Left renal pelvis (tissue), 4 donors: ENCODE measurements at regions not wholly inside any gene's neighbourhood (a gene's known extent, or its start where the extent isn't known, plus 50 kb on each side); places are given as distances from the start of the nearest gene placed in this dataset.

Experiments used
- DNase-seq, 4 donors: peaks; one replicate each; pipeline ENCODE4 v3.0.0-alpha.2; 2013; ENCODE audit warnings: low read depth in 4 of 4, low spot score in 3 of 4

- no peak for DNase-seq
These were observed 816.3 kb upstream of the HS3ST1 start for GRCh38 chr4:12244973-12245372.

DNA sequence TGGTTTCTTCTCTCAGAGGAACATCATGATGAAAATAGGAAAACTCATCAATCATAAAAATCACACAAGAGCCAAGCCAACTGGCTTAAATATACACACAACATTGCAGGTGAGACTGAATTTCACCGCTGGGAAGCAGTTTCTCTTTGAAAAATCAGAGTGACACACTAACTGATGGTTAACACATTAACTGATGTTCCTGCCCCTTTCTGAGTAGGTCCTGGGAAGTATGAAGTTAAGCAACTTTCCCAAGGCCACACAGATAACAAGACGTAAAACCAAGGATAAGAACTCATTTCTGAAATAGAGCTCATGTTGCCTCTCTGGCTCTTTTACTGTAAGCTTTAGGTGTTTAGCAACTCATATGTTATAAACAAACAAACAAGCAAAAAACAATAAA lies 813.7 kb upstream of the HS3ST1 start:
- no peak for DNase-seq

DNA sequence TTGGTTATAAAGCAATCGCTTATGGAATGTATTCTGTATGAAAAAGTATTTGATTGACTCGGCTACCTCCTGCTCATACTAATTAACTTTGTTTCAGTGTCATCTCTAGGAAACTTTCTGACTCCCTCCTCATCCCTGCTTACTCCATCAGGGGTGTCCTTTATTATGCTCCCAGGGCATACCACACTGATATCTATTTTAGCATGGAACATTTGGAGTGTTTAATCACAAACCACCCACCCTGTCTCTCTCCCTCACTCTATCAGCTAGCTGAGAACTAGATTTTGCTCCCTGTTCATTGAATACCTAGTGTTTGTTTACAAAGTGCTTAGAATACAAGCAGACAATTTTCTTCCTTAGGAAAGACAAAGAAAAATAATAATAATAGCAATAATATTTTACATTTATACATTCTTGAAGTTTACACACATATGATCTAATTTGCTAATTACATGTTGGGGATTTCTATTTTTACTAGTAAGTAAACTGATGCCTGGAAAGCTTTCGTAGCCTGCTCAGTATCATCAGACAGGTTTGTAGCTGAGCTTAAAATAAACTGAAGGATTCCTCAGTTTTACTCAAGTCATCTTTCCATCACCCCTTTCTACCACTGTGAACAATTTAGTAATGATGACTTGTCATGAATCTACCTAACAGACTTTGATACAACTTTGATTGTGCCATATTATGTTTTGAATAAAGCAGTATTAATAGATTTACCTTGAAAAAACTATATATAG lies 811.4 kb upstream of the HS3ST1 start:
- no peak for DNase-seq

- no peak for DNase-seq
These were observed 802.4 kb upstream of the HS3ST1 start for GRCh38 chr4:12231098-12231497.

GRCh38 chr4:12221031-12221430 lies 792.3 kb upstream of the HS3ST1 start:
- no peak for DNase-seq

- DNase-seq: no peak
These were observed 782.9 kb upstream of the HS3ST1 start for GRCh38 chr4:12211636-12212035.

DNA sequence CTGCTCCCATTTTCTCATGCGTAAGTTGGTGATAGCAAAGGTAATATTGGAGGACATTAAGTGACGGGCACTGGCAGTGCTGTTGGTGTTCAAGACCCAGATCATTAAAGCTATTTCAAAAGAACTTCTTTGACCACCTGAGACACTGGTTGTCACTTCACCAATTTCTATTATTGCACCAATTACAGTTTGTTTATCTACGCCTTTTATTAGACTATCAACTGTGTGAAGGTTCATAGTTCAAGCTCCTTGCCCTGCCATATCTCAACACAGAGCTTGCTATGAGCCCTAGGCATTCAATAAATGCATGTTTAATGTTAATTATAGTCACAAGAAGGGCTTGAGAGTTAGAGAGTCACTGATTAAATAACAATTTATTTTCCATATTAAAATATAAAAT lies 778.7 kb upstream of the HS3ST1 start:
- DNase-seq: no peak

- DNase-seq: no peak
These were observed 777.4 kb upstream of the HS3ST1 start for GRCh38 chr4:12206091-12206490.

DNA sequence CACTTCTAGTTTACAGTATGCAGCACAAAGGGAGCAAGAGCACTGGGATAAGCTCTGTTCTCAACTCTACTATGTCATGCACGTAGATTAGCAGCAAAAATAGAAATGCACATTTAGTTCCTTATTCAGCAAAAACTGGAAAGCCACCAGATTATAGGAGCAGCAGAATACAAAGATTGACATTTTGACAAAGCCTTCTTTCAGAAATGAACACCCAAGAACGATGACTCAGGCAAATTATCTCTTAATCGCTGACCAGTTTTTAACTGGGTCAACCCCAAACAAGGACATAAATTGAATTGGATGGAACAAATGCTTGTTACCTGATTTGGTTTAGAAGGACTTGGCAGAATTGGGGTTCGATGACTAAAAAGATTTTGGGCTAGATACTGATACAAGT lies 775.3 kb upstream of the HS3ST1 start:
- DNase-seq: no peak

- no peak for DNase-seq
These were observed 771.5 kb upstream of the HS3ST1 start for GRCh38 chr4:12200226-12200625.

DNA sequence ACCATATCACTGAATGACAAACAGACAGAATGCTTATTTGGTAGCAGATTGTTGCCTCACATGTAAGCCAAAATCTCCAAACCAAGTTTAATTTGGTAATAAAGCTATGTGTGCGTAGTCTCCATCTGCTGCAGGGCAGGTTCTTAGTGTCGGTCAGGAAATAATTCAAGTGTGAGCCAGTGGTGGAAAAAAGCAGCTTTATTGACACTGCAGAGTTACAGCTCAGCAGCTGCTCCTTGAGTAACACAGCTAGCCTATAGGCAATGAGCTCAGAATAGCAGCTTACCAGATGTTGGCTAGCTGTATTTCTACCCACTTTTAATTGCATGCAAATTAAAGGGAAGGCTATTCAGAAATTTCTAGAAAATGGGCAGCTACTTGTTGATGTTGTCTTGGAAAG lies 757.8 kb upstream of the HS3ST1 start:
- no peak for DNase-seq

DNA sequence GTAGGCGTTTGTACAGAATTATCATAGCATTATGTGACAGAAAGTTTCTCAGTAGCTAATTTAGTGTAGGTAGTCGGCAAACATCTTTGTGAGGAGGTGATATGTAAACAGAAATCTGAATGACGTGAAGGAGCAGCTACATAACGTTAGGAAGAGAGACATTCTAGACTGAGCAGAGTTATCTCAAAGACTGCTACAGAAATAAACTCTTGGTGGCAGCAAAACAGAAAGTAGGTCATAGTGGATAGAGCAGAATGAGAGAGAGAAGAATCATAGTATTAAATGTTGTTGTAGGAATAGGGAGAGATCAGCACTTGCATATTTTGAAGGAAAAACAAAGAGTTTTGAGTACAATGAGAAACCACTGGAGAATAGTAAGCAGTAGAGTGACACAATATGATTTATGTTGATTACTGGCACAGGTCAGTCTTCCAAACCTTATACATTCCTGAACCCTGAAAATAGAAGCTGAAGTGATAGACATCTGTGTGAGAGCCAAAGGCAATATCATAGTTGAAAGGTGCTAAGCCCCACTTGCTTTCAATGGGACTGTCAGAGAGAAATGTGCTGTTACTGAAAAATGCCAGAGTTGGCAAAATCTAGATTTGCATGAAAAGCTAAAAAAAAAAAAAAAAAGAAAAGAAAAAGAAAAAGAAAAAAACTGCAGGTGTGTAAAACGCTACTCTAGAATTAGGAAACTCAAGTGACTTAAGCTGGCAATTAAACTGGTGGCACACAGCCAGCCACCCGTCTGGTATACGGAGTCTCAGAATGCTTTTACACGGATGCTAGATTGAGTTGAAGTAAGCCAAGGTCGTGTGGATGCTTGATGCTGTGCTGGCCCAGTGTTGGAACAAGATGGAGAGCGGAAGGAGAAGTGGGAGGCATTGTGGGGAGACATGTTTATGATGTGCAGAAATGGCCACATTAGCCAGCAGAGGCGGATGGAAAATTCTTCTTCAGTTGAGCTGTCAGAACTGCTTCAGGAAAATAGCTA lies 750.2 kb upstream of the HS3ST1 start:
- peak in 1 of 4 donors; percentile 5 for DNase-seq

- no peak for DNase-seq
These were observed 748.7 kb upstream of the HS3ST1 start for GRCh38 chr4:12177416-12177815.

DNA sequence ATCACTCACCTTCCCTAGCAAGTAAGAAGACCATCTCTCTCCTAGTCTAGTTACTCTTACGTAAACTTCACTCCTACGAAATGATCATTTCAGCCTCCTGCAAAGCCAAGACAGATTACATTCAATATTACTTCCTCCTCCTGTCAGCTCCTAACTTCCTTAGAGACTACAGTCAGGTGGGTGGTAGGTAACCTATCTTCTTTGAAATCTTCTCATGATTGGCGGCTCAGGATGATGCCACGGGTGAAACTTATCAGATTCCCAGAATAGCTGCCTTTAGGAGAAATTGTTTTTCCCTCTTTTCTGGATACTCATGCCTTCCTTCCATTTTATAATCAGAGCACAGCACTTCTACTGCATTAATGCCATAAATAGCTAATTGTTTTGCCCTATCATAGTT lies 744.8 kb upstream of the HS3ST1 start:
- no peak for DNase-seq

DNA sequence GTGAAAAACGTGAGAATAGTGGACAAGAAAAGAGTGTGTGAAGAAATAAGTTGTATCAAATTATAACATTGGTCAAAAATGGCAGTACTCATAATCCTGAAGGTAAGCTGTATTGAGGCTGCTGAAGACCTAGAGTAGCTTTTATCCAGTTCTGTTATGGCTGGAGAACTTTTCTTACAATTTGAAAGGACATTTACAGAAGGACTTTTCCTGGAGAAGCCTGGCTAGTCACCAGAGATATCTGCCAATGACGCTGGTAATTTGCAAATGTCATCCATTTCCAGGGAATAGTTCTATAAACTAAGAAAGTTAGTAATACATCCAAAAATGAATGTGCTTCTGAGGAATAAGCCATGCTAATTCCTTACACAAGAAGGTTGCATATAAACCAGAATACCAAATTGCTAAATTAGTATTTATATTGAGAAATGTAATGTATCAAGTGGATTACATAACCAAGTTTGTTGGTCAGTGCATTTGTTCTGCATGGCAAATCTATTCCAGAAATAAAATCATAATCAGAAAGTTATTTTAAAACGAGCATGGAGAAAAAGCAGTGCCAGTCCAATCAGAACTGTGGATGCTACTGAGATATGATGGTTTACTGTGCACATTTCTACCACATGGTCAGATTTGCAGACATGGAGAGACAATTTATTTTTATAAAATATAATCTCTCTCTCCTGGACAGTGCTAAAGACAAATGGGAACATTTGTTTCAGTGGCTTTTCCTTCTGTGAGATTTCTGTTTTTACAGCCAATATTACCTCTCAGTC lies 743.7 kb upstream of the HS3ST1 start:
- DNase-seq: no peak

- no peak for DNase-seq
These were observed 741.6 kb upstream of the HS3ST1 start for GRCh38 chr4:12170308-12170707.

DNA sequence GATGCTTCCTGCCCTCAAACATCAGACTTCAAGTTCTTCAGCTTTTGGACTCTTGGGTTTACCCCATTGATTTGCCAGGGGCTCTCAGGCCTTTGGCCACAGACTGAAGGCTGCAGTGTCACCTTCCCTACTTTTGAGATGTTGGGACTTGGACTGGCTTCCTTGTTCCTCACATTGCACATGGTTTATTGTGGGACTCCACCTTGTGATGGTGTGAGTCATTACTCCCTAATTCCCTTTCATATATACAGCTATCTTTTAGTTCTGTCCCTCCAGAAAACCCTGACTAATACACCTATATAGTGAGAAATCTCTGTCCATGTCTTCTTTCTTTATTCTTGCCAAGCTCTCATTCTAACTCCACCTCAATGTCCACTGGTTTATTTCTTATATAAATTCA lies 736.9 kb upstream of the HS3ST1 start:
- DNase-seq: no peak

DNA sequence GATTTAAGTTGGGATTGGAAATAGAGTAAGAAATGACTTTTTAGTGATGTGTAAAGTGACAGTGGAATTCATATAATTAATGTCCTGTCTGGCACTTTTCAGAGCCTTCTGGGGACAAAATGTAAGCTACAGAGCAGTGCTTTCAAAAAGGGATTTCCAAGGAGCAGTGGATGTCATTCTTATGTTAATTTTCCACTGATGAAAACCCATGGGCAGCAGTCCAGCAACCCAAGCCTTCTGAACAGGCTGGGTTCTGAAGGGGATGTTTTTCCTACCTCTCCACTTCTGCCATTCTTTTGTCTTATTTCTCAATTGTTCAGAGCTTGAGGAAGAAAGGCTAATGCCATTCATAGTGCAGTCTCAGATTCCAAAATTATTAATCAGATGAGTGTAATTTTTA lies 717.6 kb upstream of the HS3ST1 start:
- DNase-seq: no peak

- no peak for DNase-seq
These were observed 717.1 kb upstream of the HS3ST1 start for GRCh38 chr4:12145768-12146167.

DNA sequence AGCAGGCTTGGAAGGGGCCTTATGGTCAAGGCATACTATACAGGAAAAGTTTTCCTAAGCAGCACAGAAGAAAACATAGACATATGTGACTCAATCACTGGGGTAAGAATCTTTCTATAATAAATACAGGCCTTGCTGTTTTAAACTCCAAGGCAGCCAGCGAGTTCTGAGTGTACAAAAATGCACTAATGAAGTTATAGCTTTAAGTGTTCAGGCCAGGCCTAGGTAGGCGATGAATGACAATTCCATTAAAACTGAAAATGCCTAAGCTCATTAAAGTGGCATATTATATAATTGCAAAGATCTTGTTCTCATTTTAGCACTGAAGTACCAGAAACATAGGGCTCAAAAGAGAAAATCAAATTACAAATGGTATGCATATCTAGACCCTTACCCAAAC lies 716.4 kb upstream of the HS3ST1 start:
- no peak for DNase-seq

- no peak for DNase-seq
These were observed 715.4 kb upstream of the HS3ST1 start for GRCh38 chr4:12144051-12144450.
